HEK293T (cell line): ENCODE measurements at regions not wholly inside any gene's neighbourhood (a gene's known extent, or its start where the extent isn't known, plus 50 kb on each side); places are given as distances from the start of the nearest gene placed in this dataset.

Experiments
- BHLHE40 ChIP-seq: fragments of 450-650 bp; IDR thresholded peaks from 2 replicates; pipeline ENCODE4 v1.6.1; 2016; ENCODE audit warnings: mild to moderate bottlenecking, moderate library complexity, borderline replicate concordance
- TARDBP ChIP-seq: fragments of 450-650 bp; IDR thresholded peaks from 2 replicates; pipeline ENCODE4 v1.6.1; 2016

GRCh38 chr17:54280741-54281140, 458.0 kb downstream of the KIF2B start:
- no peak for TF ChIP-seq BHLHE40
- TF ChIP-seq TARDBP, result no peak
